ENCODE measurements at regions not wholly inside any gene's neighbourhood (a gene's known extent, or its start where the extent isn't known, plus 50 kb on each side); places are given as distances from the start of the nearest gene placed in this dataset.
"Not testable (repeated sequence)": the region's sequence is repeated elsewhere in the genome, so short reads cannot be mapped to it uniquely, and the experiment has no call there.

DNA sequence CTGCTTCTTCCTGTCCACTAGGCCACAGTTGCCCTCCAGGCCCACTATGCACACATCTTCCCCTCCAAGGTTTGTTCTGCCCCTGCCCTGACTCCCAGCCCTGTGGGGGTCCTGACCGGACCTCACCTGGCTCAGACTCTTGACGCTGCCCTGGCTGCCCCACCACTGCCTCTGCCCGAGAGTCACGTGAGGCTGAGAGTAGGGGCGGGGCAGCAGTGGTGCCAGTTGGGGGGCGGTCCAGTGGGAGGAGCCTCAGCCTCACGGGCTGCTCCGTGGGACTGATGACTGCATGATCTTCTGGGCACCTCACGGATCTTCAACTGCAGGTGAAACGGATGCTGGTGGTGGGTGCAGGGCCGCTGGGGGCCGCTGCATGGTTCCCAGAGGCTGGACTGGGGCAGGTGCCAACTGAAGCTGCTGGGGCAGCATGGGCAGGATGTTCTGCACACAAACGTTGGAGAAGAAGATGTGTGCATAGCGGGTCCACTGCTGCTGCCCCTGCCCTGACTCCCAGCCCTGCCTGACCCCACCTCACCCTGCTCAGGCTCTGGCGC is 77.6 kb downstream of the HHIPL2 start:
- H3K27me3 ChIP-seq (ENCODE audit: low read depth, low read length); H3K27ac ChIP-seq (ENCODE audit: low read length); H3K9me3 ChIP-seq (ENCODE audit: control insufficient read depth in 1 of 2, low read length in 2 of 2); H3K4me1 ChIP-seq (ENCODE audit: control insufficient read depth in 1 of 2, insufficient read depth in 2 of 2, low read length in 2 of 2); H3K36me3 ChIP-seq (ENCODE audit: control insufficient read depth in 1 of 2, insufficient read depth in 2 of 2, low read length in 2 of 2); H3K4me3 ChIP-seq (ENCODE audit: low read depth in 1 of 2, low read length in 2 of 2): not testable (repeated sequence)

DNA sequence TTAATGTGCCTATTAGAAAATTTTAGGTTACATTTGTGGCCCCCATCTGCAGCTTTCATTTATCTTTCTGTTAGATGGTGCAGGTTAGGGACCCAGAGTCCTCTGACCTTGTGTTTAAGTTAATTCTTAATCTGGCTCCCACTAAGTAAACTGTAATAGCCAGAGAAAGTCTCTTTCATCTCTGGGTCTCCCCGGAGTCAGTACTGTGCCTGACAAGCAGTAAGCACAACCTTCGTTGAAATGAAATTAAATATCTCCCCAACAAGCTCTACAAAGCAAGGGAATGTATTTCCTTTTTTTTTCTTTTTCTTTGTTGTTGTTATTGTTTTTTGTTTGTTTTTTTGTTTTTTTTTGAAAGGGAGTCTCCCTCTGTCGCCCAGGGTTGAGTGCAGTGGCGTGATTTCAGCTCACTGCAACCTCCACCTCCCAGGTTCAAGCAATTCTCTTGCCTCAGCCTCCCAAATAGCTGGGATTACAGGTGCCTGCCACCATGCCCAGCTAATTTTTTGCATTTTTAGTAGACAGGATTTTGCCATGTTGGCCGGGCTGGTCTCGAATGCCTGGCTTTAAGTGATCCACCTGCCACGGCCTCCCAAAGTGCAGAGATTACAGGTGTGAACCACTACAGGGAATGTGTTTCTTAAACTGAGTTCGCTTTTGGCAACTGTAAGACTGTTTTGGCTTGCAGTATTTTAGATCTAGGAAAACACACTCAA is 81.6 kb downstream of the HHIPL2 start:
- no peak overlapping the region for H3K4me3 ChIP-seq (ENCODE audit: low read depth in 1 of 2, low read length in 2 of 2)
- peak overlapping the region; percentile 10 for H3K27ac ChIP-seq (ENCODE audit: low read length)
- no peaks in the 10 kb centered on the region for H3K27me3 ChIP-seq (ENCODE audit: low read depth, low read length)

DNA sequence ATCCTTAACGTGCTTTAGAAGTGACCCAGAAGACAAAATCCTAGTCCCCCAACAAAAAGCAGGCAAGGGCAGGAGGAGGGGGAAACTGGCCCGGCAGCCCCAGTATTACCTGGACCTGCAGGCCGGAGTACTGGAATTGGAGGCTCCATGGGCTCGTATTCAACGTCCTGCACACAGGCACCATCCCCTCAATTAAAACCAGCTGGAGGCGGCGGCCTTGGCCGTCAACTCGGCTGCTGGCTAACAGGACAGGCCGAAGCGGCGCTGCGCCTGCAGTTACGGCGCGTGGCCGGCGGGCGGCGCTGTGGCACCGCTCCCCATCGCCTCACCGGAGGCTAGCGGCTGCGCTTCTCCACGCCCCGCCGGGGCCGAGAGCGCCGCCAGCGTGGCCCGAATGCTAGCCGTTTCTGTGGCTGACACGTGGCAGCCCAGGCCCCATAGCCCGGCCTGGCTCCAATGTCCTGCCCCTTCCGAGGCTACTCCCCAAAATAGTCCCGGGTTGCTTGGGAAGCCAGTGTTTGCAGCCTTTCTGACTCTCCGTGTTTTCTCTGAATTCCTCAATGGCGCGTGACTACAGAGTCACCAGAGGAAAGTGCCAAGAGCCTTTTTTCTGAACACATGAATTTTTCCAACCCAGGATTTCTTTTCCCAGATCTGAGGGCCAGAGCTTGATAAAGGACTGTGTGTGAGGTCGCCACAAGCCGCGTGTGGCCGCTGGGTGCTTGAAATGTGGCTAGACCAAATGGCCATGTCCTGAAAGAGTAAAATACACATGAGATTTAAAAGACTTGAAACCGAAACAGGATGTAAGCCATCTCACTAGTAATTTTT is 82.5 kb downstream of the HHIPL2 start:
- Histone ChIP-seq H3K27me3 (ENCODE audit: low read depth, low read length) (no peaks in the 10 kb centered on the region), H3K4me3 (ENCODE audit: low read depth in 1 of 2, low read length in 2 of 2) (peak overlapping the region; percentile 55 to 63), H3K9me3 (ENCODE audit: control insufficient read depth in 1 of 2, low read length in 2 of 2) (no peaks in the 10 kb centered on the region), H3K36me3 (ENCODE audit: control insufficient read depth in 1 of 2, insufficient read depth in 2 of 2, low read length in 2 of 2) (no peaks in the 10 kb centered on the region), H3K4me1 (ENCODE audit: control insufficient read depth in 1 of 2, insufficient read depth in 2 of 2, low read length in 2 of 2) (peaks cover 0 to 4% of the 10 kb centered on the region in 2 donors), H3K27ac (ENCODE audit: low read length) (peak overlapping the region; percentile 74)

More for the DNA sequence above, 81.6 kb downstream of the HHIPL2 start:
- H3K9me3 ChIP-seq (ENCODE audit: control insufficient read depth in 1 of 2, low read length in 2 of 2), result no peaks in the 10 kb centered on the region
- no peaks in the 10 kb centered on the region for H3K36me3 ChIP-seq (ENCODE audit: control insufficient read depth in 1 of 2, insufficient read depth in 2 of 2, low read length in 2 of 2)
- H3K4me1 ChIP-seq (ENCODE audit: control insufficient read depth in 1 of 2, insufficient read depth in 2 of 2, low read length in 2 of 2), result peaks cover 0 to 4% of the 10 kb centered on the region in 2 donors

DNA sequence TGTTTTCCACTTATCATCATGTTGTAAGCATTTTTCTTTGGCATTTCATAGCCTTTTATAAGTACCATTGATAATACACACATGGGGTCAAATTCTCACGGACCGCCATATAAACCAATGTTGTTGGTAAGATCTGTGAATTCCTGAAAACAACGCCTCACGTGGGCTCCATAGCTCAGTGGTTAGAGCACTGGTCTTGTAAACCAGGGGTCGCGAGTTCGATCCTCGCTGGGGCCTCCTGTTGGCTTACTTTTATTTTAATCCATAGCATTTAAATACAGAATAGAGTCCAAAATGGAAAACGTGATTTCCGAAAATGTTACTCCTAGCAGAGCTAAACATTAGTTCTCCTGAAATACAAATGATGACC is 83.1 kb downstream of the HHIPL2 start:
- H3K36me3 ChIP-seq (ENCODE audit: control insufficient read depth in 1 of 2, insufficient read depth in 2 of 2, low read length in 2 of 2), result no peaks in the 10 kb centered on the region
- H3K27me3 ChIP-seq (ENCODE audit: low read depth, low read length), result no peaks in the 10 kb centered on the region
- peak overlapping the region; percentile 55 to 63 for H3K4me3 ChIP-seq (ENCODE audit: low read depth in 1 of 2, low read length in 2 of 2)
- H3K27ac ChIP-seq (ENCODE audit: low read length), result no peak overlapping the region
- peaks cover 0 to 4% of the 10 kb centered on the region in 2 donors for H3K4me1 ChIP-seq (ENCODE audit: control insufficient read depth in 1 of 2, insufficient read depth in 2 of 2, low read length in 2 of 2)
- no peaks in the 10 kb centered on the region for H3K9me3 ChIP-seq (ENCODE audit: control insufficient read depth in 1 of 2, low read length in 2 of 2)

DNA sequence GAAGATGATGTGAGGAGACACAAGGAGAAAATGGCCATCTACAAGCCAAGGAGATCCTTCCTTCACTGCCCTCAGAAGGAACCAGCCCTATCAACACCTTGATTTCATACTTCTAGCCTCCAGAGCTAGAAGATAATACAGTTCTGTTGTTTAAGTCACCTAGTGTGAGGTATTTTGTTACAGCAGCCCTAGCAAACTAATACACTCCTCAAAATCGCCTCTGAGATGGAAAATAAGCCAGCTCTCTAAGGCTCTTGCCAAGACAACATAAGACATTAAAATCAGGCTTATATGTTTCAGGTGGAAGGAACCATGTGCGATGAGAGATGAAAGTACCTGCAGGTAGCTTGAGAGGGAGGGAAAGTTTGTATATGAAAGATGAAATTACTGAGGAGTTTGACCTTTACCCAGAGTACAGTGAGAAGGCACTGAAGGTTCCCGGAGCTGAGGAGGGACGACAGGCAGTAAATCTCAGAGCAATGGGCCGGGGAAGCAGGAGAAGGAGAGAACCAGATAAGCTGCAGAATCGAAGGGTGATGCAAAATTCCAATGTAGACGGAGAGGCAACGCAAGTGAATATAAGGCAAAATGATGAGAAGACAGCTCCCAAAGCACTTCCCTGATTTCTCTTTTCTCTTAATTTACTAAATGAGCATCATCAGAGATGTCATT is 84.7 kb downstream of the HHIPL2 start:
- Histone ChIP-seq H3K9me3 (ENCODE audit: control insufficient read depth in 1 of 2, low read length in 2 of 2) (no peaks in the 10 kb centered on the region), H3K27me3 (ENCODE audit: low read depth, low read length) (no peaks in the 10 kb centered on the region), H3K4me3 (ENCODE audit: low read depth in 1 of 2, low read length in 2 of 2) (no peak overlapping the region), H3K36me3 (ENCODE audit: control insufficient read depth in 1 of 2, insufficient read depth in 2 of 2, low read length in 2 of 2) (no peaks in the 10 kb centered on the region), H3K27ac (ENCODE audit: low read length) (no peak overlapping the region), H3K4me1 (ENCODE audit: control insufficient read depth in 1 of 2, insufficient read depth in 2 of 2, low read length in 2 of 2) (peaks cover 0 to 4% of the 10 kb centered on the region in 2 donors)

DNA sequence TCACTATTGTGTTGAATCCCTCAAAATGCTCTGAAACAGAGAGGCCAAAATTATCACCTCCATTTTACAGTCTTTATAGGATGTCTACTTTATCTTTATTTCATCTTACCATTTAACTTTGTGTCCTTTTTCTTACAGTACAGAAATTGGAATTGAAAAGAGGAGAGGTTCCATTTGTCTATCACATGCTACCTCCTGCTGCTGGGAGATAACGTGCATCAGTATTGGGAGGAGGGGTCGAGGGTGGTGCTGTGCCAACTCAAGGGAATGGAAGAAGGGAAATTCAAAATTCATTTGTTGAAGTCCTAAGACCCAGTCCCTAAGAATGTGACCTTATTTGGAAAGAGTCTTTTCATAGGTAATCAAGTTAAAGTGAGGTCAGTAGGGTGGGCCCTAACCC is 85.3 kb downstream of the HHIPL2 start:
- H3K4me1 ChIP-seq (ENCODE audit: control insufficient read depth in 1 of 2, insufficient read depth in 2 of 2, low read length in 2 of 2), result peaks cover 0 to 4% of the 10 kb centered on the region in 2 donors
- H3K27ac ChIP-seq (ENCODE audit: low read length), result no peak overlapping the region
- peaks cover 0 to 3% of the 10 kb centered on the region in 2 donors for H3K9me3 ChIP-seq (ENCODE audit: control insufficient read depth in 1 of 2, low read length in 2 of 2)
- H3K27me3 ChIP-seq (ENCODE audit: low read depth, low read length), result no peaks in the 10 kb centered on the region
- H3K36me3 ChIP-seq (ENCODE audit: control insufficient read depth in 1 of 2, insufficient read depth in 2 of 2, low read length in 2 of 2), result no peaks in the 10 kb centered on the region
- H3K4me3 ChIP-seq (ENCODE audit: low read depth in 1 of 2, low read length in 2 of 2), result no peak overlapping the region

DNA sequence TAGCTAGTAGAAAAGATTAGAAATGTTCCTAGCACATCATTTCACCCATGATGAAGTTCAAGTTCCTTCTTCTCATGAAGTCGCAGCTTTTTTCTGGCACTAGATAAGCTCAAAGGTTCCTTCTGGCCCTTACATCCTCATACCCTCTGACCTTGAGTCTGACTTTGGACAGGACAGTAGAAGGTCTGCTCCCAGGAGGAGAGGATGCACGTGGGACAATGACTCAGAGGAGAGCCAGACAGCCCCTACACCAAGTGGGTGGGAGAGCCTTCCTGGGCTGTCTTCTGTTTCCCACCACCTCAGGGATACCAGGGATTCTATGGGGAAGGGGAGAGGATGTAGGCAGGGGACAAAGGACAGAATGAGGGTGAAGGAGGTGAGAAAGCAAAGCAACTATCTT is 86.0 kb downstream of the HHIPL2 start:
- H3K27me3 ChIP-seq (ENCODE audit: low read depth, low read length), result no peaks in the 10 kb centered on the region
- no peaks in the 10 kb centered on the region for H3K36me3 ChIP-seq (ENCODE audit: control insufficient read depth in 1 of 2, insufficient read depth in 2 of 2, low read length in 2 of 2)
- peaks cover 0 to 9% of the 10 kb centered on the region in 2 donors for H3K9me3 ChIP-seq (ENCODE audit: control insufficient read depth in 1 of 2, low read length in 2 of 2)
- no peak overlapping the region for H3K27ac ChIP-seq (ENCODE audit: low read length)
- H3K4me1 ChIP-seq (ENCODE audit: control insufficient read depth in 1 of 2, insufficient read depth in 2 of 2, low read length in 2 of 2), result peaks cover 0 to 4% of the 10 kb centered on the region in 2 donors
- H3K4me3 ChIP-seq (ENCODE audit: low read depth in 1 of 2, low read length in 2 of 2), result no peak overlapping the region

DNA sequence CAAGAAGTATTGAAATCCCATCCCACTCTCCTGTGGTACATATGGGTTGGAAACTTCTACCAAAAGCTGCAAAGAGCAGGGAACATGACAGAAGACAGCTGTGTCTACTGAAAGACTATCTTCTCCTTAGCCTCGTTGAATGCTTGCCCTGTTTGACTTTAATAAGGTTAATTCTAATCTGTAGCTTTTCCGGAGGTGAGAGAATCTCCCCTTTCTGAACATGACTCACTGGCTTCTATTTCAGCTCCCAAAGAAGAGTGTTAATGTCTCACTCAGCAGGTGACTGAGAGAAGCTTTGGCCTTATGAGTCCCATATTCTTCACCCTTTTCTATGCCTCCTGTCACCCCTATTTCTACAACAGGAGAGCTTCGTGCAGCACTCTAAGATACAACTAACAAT is 88.3 kb downstream of the HHIPL2 start:
- no peak overlapping the region for H3K4me3 ChIP-seq (ENCODE audit: low read depth in 1 of 2, low read length in 2 of 2)
- H3K36me3 ChIP-seq (ENCODE audit: control insufficient read depth in 1 of 2, insufficient read depth in 2 of 2, low read length in 2 of 2), result no peaks in the 10 kb centered on the region
- H3K9me3 ChIP-seq (ENCODE audit: control insufficient read depth in 1 of 2, low read length in 2 of 2), result peaks cover 0 to 10% of the 10 kb centered on the region in 2 donors
- no peaks in the 10 kb centered on the region for H3K4me1 ChIP-seq (ENCODE audit: control insufficient read depth in 1 of 2, insufficient read depth in 2 of 2, low read length in 2 of 2)
- H3K27ac ChIP-seq (ENCODE audit: low read length), result no peak overlapping the region
- no peaks in the 10 kb centered on the region for H3K27me3 ChIP-seq (ENCODE audit: low read depth, low read length)

DNA sequence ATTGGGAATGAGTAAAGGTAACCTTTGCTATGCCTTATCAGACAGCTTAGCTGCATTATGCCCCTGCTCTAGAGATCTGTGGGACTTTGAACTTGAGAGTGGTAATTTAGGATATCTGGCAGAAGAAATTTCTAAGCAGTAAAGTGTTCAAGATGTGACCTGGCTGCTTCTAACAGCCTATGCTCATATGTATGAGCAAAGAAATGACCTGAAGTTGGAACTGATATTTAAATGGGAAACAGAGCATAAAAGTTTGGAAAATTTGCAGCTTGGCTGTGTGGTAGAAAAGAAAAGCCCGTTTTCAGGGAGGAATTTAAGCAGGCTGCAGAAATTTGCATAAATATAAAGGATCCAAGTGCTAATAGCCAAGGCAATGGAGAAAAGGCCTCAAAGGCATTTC is 90.4 kb downstream of the HHIPL2 start:
- no peak overlapping the region for H3K27ac ChIP-seq (ENCODE audit: low read length)
- H3K4me1 ChIP-seq (ENCODE audit: control insufficient read depth in 1 of 2, insufficient read depth in 2 of 2, low read length in 2 of 2), result no peaks in the 10 kb centered on the region
- H3K27me3 ChIP-seq (ENCODE audit: low read depth, low read length), result no peaks in the 10 kb centered on the region
- peaks cover 0 to 10% of the 10 kb centered on the region in 2 donors for H3K9me3 ChIP-seq (ENCODE audit: control insufficient read depth in 1 of 2, low read length in 2 of 2)
- H3K4me3 ChIP-seq (ENCODE audit: low read depth in 1 of 2, low read length in 2 of 2), result no peak overlapping the region
- no peaks in the 10 kb centered on the region for H3K36me3 ChIP-seq (ENCODE audit: control insufficient read depth in 1 of 2, insufficient read depth in 2 of 2, low read length in 2 of 2)

DNA sequence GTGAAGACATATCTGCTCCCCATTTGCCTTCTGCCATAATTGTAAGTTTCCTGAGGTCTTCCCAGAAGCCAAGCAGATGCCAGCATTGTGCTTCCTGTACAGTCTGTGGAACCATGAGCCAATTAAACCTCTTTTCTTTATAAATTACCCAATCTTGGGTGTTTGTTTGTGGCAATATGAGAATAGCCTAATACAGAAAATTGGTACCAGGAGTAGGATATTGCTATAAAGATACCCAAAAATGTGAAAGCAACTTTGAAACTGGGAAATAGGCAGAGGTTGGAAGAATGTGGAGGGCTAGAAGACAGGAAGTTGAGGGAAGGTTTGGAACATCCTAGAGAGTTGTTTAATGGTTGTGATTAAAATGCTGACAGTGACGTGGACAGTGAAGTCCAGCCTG is 90.8 kb downstream of the HHIPL2 start:
- no peaks in the 10 kb centered on the region for H3K27me3 ChIP-seq (ENCODE audit: low read depth, low read length)
- no peaks in the 10 kb centered on the region for H3K4me1 ChIP-seq (ENCODE audit: control insufficient read depth in 1 of 2, insufficient read depth in 2 of 2, low read length in 2 of 2)
- H3K36me3 ChIP-seq (ENCODE audit: control insufficient read depth in 1 of 2, insufficient read depth in 2 of 2, low read length in 2 of 2), result no peaks in the 10 kb centered on the region
- no peak overlapping the region for H3K27ac ChIP-seq (ENCODE audit: low read length)
- no peak overlapping the region for H3K4me3 ChIP-seq (ENCODE audit: low read depth in 1 of 2, low read length in 2 of 2)
- H3K9me3 ChIP-seq (ENCODE audit: control insufficient read depth in 1 of 2, low read length in 2 of 2), result peaks cover 0 to 10% of the 10 kb centered on the region in 2 donors
